ENCODE measurements at regions not wholly inside any gene's neighbourhood (a gene's known extent, or its start where the extent isn't known, plus 50 kb on each side); places are given as distances from the start of the nearest gene placed in this dataset.

- no peak for DNase-seq
Measured at GRCh38 chr4:187204389-187204918, 480.8 kb upstream of the FAT1 start.

- no peak for DNase-seq
Measured at GRCh38 chr4:187207931-187208330, 484.3 kb upstream of the FAT1 start.

DNA sequence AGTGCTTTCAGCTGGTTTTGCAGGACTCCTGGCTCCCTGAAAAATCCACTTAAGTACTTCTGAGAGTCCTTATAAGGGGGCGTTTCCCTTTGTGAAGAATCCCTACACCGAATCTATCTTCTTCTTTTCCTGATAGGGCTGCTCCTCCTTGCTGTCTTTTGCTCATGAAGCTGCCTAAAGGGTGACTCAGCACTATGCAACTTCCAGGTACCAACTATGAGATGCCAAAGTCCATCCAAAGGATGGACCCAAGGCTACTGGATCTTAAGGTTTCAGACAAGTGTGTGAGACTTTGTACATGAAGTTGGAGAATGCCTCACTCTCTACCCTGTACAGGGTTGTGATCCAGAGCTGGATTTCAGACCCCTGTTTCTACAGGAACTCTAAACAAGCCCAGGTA, 485.0 kb upstream of the FAT1 start:
- no peak for DNase-seq

GRCh38 chr4:187209921-187210613, 486.4 kb upstream of the FAT1 start:
- no peak for DNase-seq

- no peak for DNase-seq
Measured at GRCh38 chr4:187212446-187213080, 488.9 kb upstream of the FAT1 start.

GRCh38 chr4:187215438-187215837, 491.8 kb upstream of the FAT1 start:
- DNase-seq = no peak

GRCh38 chr4:187218705-187219245, 495.1 kb upstream of the FAT1 start:
- DNase-seq = no peak

- no peak for DNase-seq
Measured at GRCh38 chr4:187224560-187224959, 500.9 kb upstream of the FAT1 start.

GRCh38 chr4:187227907-187228704, 504.4 kb upstream of the FAT1 start:
- DNase-seq = no peak

- no peak for DNase-seq
Measured at GRCh38 chr4:187232196-187232595, 508.5 kb upstream of the FAT1 start.

DNA sequence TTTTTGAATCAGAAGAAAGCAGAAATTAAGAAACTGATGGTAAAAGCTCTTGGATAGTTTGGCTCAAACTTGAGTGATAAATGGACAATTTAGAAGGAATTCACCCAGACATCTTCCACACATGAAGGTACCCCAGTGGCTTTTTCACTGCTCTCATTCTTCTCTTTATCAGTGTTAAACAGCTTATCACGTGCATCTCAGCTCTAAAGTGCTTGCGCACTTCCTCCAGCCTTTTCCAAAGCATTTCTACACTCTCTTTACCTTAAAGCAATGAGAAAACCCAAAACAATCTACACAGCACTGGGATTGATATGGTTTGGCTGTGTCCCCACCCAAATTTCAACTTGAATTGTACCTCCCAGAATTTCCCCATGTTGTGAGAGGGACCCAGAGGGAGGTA, 509.1 kb upstream of the FAT1 start:
- no peak for DNase-seq

- no peak for DNase-seq
Measured at GRCh38 chr4:187235456-187236170, 512.0 kb upstream of the FAT1 start.

- no peak for DNase-seq
Measured at GRCh38 chr4:187236209-187236890, 512.7 kb upstream of the FAT1 start.

GRCh38 chr4:187238646-187239045, 515.0 kb upstream of the FAT1 start:
- DNase-seq = no peak

- no peak for DNase-seq
Measured at GRCh38 chr4:187251896-187252295, 528.2 kb upstream of the FAT1 start.

DNA sequence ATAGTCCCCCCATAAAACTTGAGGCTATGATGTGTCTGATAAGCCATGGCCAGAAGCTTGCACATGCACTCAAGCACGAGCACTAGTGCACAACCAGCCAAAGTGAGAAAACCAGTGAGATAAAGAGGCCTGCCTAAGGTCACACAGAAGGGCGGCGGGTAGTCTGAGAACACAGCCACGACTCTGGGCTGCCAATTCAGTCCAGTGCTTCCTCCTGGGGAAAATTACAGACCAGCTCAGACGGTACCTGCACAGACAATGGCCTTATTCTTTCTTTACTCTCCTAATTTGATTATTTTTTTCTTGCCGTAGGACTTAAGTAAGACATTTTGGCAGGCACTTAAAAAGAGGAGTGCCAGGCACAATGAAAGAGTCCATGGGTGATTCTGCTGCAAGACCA, 533.2 kb upstream of the FAT1 start:
- no peak for DNase-seq

DNA sequence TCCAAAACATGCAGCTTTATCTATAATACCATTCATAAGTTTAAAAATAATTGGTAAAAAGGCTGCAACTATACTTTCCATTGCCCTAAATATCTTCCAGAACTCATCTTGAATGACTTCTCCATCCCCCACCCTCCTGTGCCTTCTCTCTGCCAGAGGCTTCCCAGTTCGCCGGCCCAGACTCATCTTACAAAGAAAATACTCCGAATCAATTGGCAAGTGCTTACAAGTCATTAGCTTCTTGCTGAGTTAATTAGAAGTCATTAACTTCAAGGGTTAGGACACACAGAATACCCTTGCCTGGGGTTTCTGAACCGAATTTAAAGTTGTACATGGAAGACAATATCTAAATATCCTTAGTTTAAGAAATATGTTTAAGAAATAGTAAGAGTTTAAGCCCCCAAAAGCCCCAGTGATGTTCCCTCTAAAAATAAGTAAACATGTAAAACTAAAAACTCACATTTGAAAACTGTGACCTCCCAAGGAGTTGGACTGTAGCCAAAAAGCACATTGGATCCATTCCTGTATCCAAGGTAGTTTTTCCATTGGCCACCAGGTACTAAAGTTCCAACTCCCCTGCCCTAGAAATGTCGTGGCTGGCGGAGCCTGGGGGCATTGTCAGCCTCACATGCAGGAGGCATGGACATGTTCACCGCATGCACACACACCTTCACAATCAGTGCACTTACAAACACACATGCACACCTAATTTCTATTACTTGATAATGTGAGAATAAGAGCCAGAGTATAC, 535.2 kb upstream of the FAT1 start:
- no peak for DNase-seq

DNA sequence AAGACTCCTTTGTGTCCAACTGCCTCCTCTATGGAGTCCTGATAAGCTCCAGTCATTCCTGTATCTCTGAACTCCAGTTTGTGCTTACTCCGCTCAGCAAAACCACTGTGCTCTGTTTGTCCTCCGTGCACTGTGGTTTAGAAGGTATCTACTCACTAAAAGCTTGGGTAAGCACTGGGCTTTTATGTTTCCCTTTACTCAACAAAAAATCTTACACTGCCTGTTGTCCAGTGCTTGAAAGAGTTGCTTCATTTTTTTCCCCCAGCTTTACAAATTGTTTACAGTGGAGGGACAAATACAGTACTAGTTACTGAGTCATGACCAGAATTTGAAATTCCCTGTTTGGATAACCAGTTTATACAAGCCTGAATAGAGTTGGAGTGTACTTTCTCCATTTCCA, 545.3 kb upstream of the FAT1 start:
- no peak for DNase-seq

- no peak for DNase-seq
Measured at GRCh38 chr4:187270154-187270553, 546.5 kb upstream of the FAT1 start.

- DNase-seq = no peak
Measured at GRCh38 chr4:187271848-187272247, 548.2 kb upstream of the FAT1 start.

GRCh38 chr4:187274153-187274552, 550.5 kb upstream of the FAT1 start:
- no peak for DNase-seq

Data from hematopoietic multipotent progenitor cell treated with erythropoietin and hydrocortisone succinate and interleukin-3 and kit ligand, for 4 days (in vitro differentiated cells).